MM.1S (cell line): ENCODE measurements at regions not wholly inside any gene's neighbourhood (a gene's known extent, or its start where the extent isn't known, plus 50 kb on each side); places are given as distances from the start of the nearest gene placed in this dataset.

Experiments
- DNase-seq: peaks from one replicate; pipeline ENCODE4 v3.0.0-alpha.2; 2015
- H2AFZ ChIP-seq: fragments of 300-600 bp; sonication (generic); 2 replicates; pipeline ENCODE4 v1.6.0; 2016; ENCODE audit warnings: antibody characterized with exemption, low read length
- H3F3A ChIP-seq: fragments of 300-600 bp; sonication (generic); 2 replicates; pipeline ENCODE4 v1.6.1; 2016; ENCODE audit warnings: mild to moderate bottlenecking, antibody characterized with exemption, low read length, moderate library complexity, mixed read lengths; ENCODE audit not compliant: insufficient read depth
- H3K27ac ChIP-seq: fragments of 300-600 bp; sonication (generic); 2 replicates; pipeline ENCODE4 v1.5.1; 2016; ENCODE audit warnings: mild to moderate bottlenecking, low read length
- H3K27me3 ChIP-seq: fragments of 300-600 bp; sonication (generic); replicated peaks from 2 replicates; pipeline ENCODE4 v1.6.0; 2016; ENCODE audit warnings: low read length; ENCODE audit not compliant: insufficient read depth
- H3K36me3 ChIP-seq: fragments of 300-600 bp; sonication (generic); replicated peaks from 2 replicates; pipeline ENCODE4 v1.6.1; 2016; ENCODE audit warnings: mild to moderate bottlenecking, low read length, mixed read lengths; ENCODE audit not compliant: insufficient read depth
- H3K4me1 ChIP-seq: fragments of 300-600 bp; sonication (generic); 2 replicates; pipeline ENCODE4 v1.6.1; 2016; ENCODE audit warnings: low read length, mixed read lengths
- H3K4me2 ChIP-seq: fragments of 300-600 bp; sonication (generic); 2 replicates; pipeline ENCODE4 v1.6.0; 2016; ENCODE audit warnings: low read depth, low read length
- H3K4me3 ChIP-seq: fragments of 300-600 bp; sonication (generic); 2 replicates; pipeline ENCODE4 v1.5.1; 2016; ENCODE audit warnings: low read length, mixed read lengths
- H3K79me2 ChIP-seq: fragments of 300-600 bp; sonication (generic); 2 replicates; pipeline ENCODE4 v1.6.1; 2016; ENCODE audit warnings: mixed run types, low read length, mixed read lengths
- H3K9ac ChIP-seq: fragments of 300-600 bp; sonication (generic); 2 replicates; pipeline ENCODE4 v1.6.1; 2016; ENCODE audit warnings: low read length, mixed read lengths
- H3K9me2 ChIP-seq: fragments of 300-600 bp; sonication (generic); replicated peaks from 2 replicates; pipeline ENCODE4 v1.6.1; 2016; ENCODE audit warnings: mild to moderate bottlenecking, low read length, mixed read lengths; ENCODE audit not compliant: insufficient read depth
- H3K9me3 ChIP-seq: fragments of 300-600 bp; sonication (generic); replicated peaks from 2 replicates; pipeline ENCODE4 v1.6.1; 2016; ENCODE audit warnings: mild to moderate bottlenecking, low read length, mixed read lengths; ENCODE audit not compliant: insufficient read depth
- H4K20me1 ChIP-seq: fragments of 300-600 bp; sonication (generic); 2 replicates; pipeline ENCODE4 v1.6.1; 2016; ENCODE audit warnings: mild to moderate bottlenecking, low read length, moderate library complexity, mixed read lengths; ENCODE audit not compliant: insufficient read depth
- CTCF ChIP-seq: fragments of 300-600 bp; sonication (generic); IDR thresholded peaks from 2 replicates; pipeline ENCODE4 v1.5.1; 2016; ENCODE audit warnings: antibody characterized with exemption, low read length, mixed read lengths
- EZH2 ChIP-seq: fragments of 300-600 bp; sonication (generic); optimal IDR thresholded peaks from 2 replicates; pipeline ENCODE3; 2017; ENCODE audit warnings: low read depth, mild to moderate bottlenecking, antibody characterized with exemption, low read length, mixed read lengths
- EZH2phosphoT487 ChIP-seq: fragments of 300-600 bp; sonication (generic); IDR thresholded peaks from 2 replicates; pipeline ENCODE4 v1.6.1; 2018; ENCODE audit warnings: antibody characterized with exemption, low read length

GRCh38 chr21:41656946-41657525, 109.8 kb downstream of the RIPK4 start:
- no peaks in the 10 kb centered on the region for H4K20me1 ChIP-seq
- no peaks in the 10 kb centered on the region for H3K4me1 ChIP-seq
- H3K27me3 ChIP-seq: peaks cover 68% of the 10 kb centered on the region
- no peak overlapping the region for H2AFZ ChIP-seq
- TF ChIP-seq EZH2: no peak
- TF ChIP-seq CTCF: no peak
- TF ChIP-seq EZH2phosphoT487: no peak
- H3F3A ChIP-seq: no peaks in the 10 kb centered on the region
- no peak overlapping the region for H3K4me2 ChIP-seq
- no peak overlapping the region for H3K9ac ChIP-seq
- H3K4me3 ChIP-seq: no peak overlapping the region
- DNase-seq: no peak
- H3K27ac ChIP-seq: no peak overlapping the region
- H3K36me3 ChIP-seq: no peaks in the 10 kb centered on the region
- no peaks in the 10 kb centered on the region for H3K9me2 ChIP-seq
- H3K79me2 ChIP-seq: no peaks in the 10 kb centered on the region
- H3K9me3 ChIP-seq: no peaks in the 10 kb centered on the region

- Histone ChIP-seq H3K79me2 (no peaks in the 10 kb centered on the region), H3K9ac (no peak overlapping the region), H3K4me1 (no peaks in the 10 kb centered on the region), H3K4me2 (no peak overlapping the region), H3K27ac (no peak overlapping the region), H3K9me2 (no peaks in the 10 kb centered on the region), H3K9me3 (no peaks in the 10 kb centered on the region), H3K36me3 (no peaks in the 10 kb centered on the region), H4K20me1 (no peaks in the 10 kb centered on the region), H2AFZ (no peak overlapping the region), H3K4me3 (no peak overlapping the region), H3K27me3 (peaks cover 60% of the 10 kb centered on the region), H3F3A (no peaks in the 10 kb centered on the region)
- no peak for DNase-seq
- no peak for TF ChIP-seq EZH2phosphoT487
- TF ChIP-seq EZH2: no peak
- no peak for TF ChIP-seq CTCF
These were observed 111.6 kb downstream of the RIPK4 start for GRCh38 chr21:41655259-41655658.

GRCh38 chr21:41653954-41654491, 112.8 kb downstream of the RIPK4 start:
- no peak overlapping the region for H3K4me2 ChIP-seq
- no peak overlapping the region for H2AFZ ChIP-seq
- no peaks in the 10 kb centered on the region for H3K4me1 ChIP-seq
- H3K4me3 ChIP-seq: no peak overlapping the region
- no peak overlapping the region for H3K9ac ChIP-seq
- H3K9me2 ChIP-seq: no peaks in the 10 kb centered on the region
- H4K20me1 ChIP-seq: no peaks in the 10 kb centered on the region
- no peaks in the 10 kb centered on the region for H3K36me3 ChIP-seq
- H3K79me2 ChIP-seq: no peaks in the 10 kb centered on the region
- no peak for DNase-seq
- H3F3A ChIP-seq: no peaks in the 10 kb centered on the region
- no peak for TF ChIP-seq EZH2
- no peak for TF ChIP-seq EZH2phosphoT487
- no peak for TF ChIP-seq CTCF
- no peak overlapping the region for H3K27ac ChIP-seq
- peaks cover 55% of the 10 kb centered on the region for H3K27me3 ChIP-seq
- H3K9me3 ChIP-seq: no peaks in the 10 kb centered on the region
